KMS-11 (cell line): ENCODE measurements at regions not wholly inside any gene's neighbourhood (a gene's known extent, or its start where the extent isn't known, plus 50 kb on each side); places are given as distances from the start of the nearest gene placed in this dataset.
"Not testable (repeated sequence)": the region's sequence is repeated elsewhere in the genome, so short reads cannot be mapped to it uniquely, and the experiment has no call there.

ENCODE experiments used
- H2AFZ ChIP-seq: fragments of 200-600 bp; sonication (generic); 2 replicates; pipeline ENCODE4 v1.6.1; 2016; ENCODE audit warnings: antibody characterized with exemption, mixed run types, low read depth
- H3K27ac ChIP-seq: fragments of 200-600 bp; sonication (generic); 2 replicates; pipeline ENCODE4 v1.6.1; 2016; ENCODE audit warnings: mild to moderate bottlenecking, mixed run types
- H3K27me3 ChIP-seq: fragments of 200-600 bp; sonication (generic); 2 replicates; pipeline ENCODE4 v1.6.1; 2017; ENCODE audit warnings: mild to moderate bottlenecking, low read depth, mixed run types, moderate library complexity; ENCODE audit not compliant: insufficient read depth
- H3K36me3 ChIP-seq: fragments of 200-600 bp; sonication (generic); 2 replicates; pipeline ENCODE4 v1.6.1; 2017; ENCODE audit warnings: mild to moderate bottlenecking, mixed run types; ENCODE audit not compliant: insufficient read depth
- H3K4me1 ChIP-seq: fragments of 200-600 bp; sonication (generic); 2 replicates; pipeline ENCODE4 v1.6.1; 2016; ENCODE audit warnings: mild to moderate bottlenecking, low read depth, mixed run types; ENCODE audit not compliant: poor library complexity, severe bottlenecking
- H3K4me2 ChIP-seq: fragments of 200-600 bp; sonication (generic); 2 replicates; pipeline ENCODE4 v1.7.0; 2016; ENCODE audit warnings: mild to moderate bottlenecking, mixed run types
- H3K4me3 ChIP-seq: fragments of 200-600 bp; sonication (generic); IDR thresholded peaks from 2 replicates; pipeline ENCODE4 v1.6.1; 2017; ENCODE audit warnings: low read depth, low read length, mixed read lengths; ENCODE audit not compliant: insufficient read depth
- H3K79me2 ChIP-seq: fragments of 200-600 bp; sonication (generic); 2 replicates; pipeline ENCODE4 v1.6.1; 2016; ENCODE audit warnings: low read depth, mixed run types; ENCODE audit not compliant: insufficient read depth
- H3K9ac ChIP-seq: fragments of 200-600 bp; sonication (generic); 2 replicates; pipeline ENCODE4 v1.6.1; 2016; ENCODE audit warnings: mild to moderate bottlenecking, mixed run types
- H4K20me1 ChIP-seq: fragments of 200-600 bp; sonication (generic); 2 replicates; pipeline ENCODE4 v1.6.1; 2016; ENCODE audit warnings: mild to moderate bottlenecking, mixed run types; ENCODE audit not compliant: insufficient read depth

- not testable (repeated sequence) for H3K79me2 ChIP-seq, H3K27ac ChIP-seq, H3K4me1 ChIP-seq, H2AFZ ChIP-seq, H3K9ac ChIP-seq, H3K27me3 ChIP-seq, H3K4me3 ChIP-seq, H4K20me1 ChIP-seq, H3K36me3 ChIP-seq, H3K4me2 ChIP-seq
These were observed 68.1 kb downstream of the GOLGA6L6 start for GRCh38 chr15:20473465-20473864.

- not testable (repeated sequence) for H3K27me3 ChIP-seq, H4K20me1 ChIP-seq, H3K4me1 ChIP-seq, H3K4me3 ChIP-seq, H3K9ac ChIP-seq, H3K27ac ChIP-seq, H3K36me3 ChIP-seq, H2AFZ ChIP-seq, H3K4me2 ChIP-seq, H3K79me2 ChIP-seq
These were observed 68.6 kb downstream of the GOLGA6L6 start for GRCh38 chr15:20472983-20473382.

- H3K36me3 ChIP-seq, H4K20me1 ChIP-seq, H3K27ac ChIP-seq, H3K79me2 ChIP-seq, H2AFZ ChIP-seq, H3K27me3 ChIP-seq, H3K4me2 ChIP-seq, H3K4me3 ChIP-seq, H3K9ac ChIP-seq, H3K4me1 ChIP-seq: not testable (repeated sequence)
These were observed 70.8 kb downstream of the GOLGA6L6 start for GRCh38 chr15:20470810-20471209.

- H2AFZ ChIP-seq, H4K20me1 ChIP-seq, H3K4me2 ChIP-seq, H3K4me1 ChIP-seq, H3K79me2 ChIP-seq, H3K36me3 ChIP-seq, H3K9ac ChIP-seq, H3K27ac ChIP-seq, H3K27me3 ChIP-seq, H3K4me3 ChIP-seq: not testable (repeated sequence)
These were observed 100.5 kb downstream of the GOLGA6L6 start for GRCh38 chr15:20441138-20441537.

- H4K20me1 ChIP-seq, H3K4me3 ChIP-seq, H3K4me1 ChIP-seq, H2AFZ ChIP-seq, H3K36me3 ChIP-seq, H3K4me2 ChIP-seq, H3K27ac ChIP-seq, H3K79me2 ChIP-seq, H3K9ac ChIP-seq, H3K27me3 ChIP-seq: not testable (repeated sequence)
These were observed 101.2 kb downstream of the GOLGA6L6 start for GRCh38 chr15:20440390-20440789.

GRCh38 chr15:20439111-20439510 lies 102.5 kb downstream of the GOLGA6L6 start:
- H4K20me1 ChIP-seq, H3K79me2 ChIP-seq, H3K9ac ChIP-seq, H3K4me1 ChIP-seq, H3K27ac ChIP-seq, H3K36me3 ChIP-seq, H3K27me3 ChIP-seq, H2AFZ ChIP-seq, H3K4me3 ChIP-seq, H3K4me2 ChIP-seq: not testable (repeated sequence)

GRCh38 chr15:20438255-20438654 lies 103.3 kb downstream of the GOLGA6L6 start:
- H2AFZ ChIP-seq, H3K4me1 ChIP-seq, H3K36me3 ChIP-seq, H3K4me2 ChIP-seq, H3K27me3 ChIP-seq, H3K9ac ChIP-seq, H4K20me1 ChIP-seq, H3K4me3 ChIP-seq, H3K27ac ChIP-seq, H3K79me2 ChIP-seq: not testable (repeated sequence)

- H3K27ac ChIP-seq, H4K20me1 ChIP-seq, H3K27me3 ChIP-seq, H3K9ac ChIP-seq, H3K79me2 ChIP-seq, H3K4me2 ChIP-seq, H3K36me3 ChIP-seq, H2AFZ ChIP-seq, H3K4me3 ChIP-seq, H3K4me1 ChIP-seq: not testable (repeated sequence)
These were observed 108.1 kb downstream of the GOLGA6L6 start for GRCh38 chr15:20433468-20433867.

- H3K79me2 ChIP-seq, H3K4me1 ChIP-seq, H3K4me2 ChIP-seq, H3K36me3 ChIP-seq, H3K9ac ChIP-seq, H3K27ac ChIP-seq, H2AFZ ChIP-seq, H3K27me3 ChIP-seq, H3K4me3 ChIP-seq, H4K20me1 ChIP-seq: not testable (repeated sequence)
These were observed 111.1 kb downstream of the GOLGA6L6 start for GRCh38 chr15:20430495-20430894.

GRCh38 chr15:20420710-20421109 lies 120.9 kb downstream of the GOLGA6L6 start:
- not testable (repeated sequence) for H4K20me1 ChIP-seq, H3K9ac ChIP-seq, H3K27ac ChIP-seq, H3K79me2 ChIP-seq, H3K27me3 ChIP-seq, H3K4me1 ChIP-seq, H3K36me3 ChIP-seq, H2AFZ ChIP-seq, H3K4me2 ChIP-seq, H3K4me3 ChIP-seq

- H3K4me3 ChIP-seq, H2AFZ ChIP-seq, H4K20me1 ChIP-seq, H3K79me2 ChIP-seq, H3K4me1 ChIP-seq, H3K4me2 ChIP-seq, H3K27ac ChIP-seq, H3K36me3 ChIP-seq, H3K9ac ChIP-seq, H3K27me3 ChIP-seq: not testable (repeated sequence)
These were observed 125.0 kb downstream of the GOLGA6L6 start for GRCh38 chr15:20416618-20417017.
